ENCODE measurements at regions not wholly inside any gene's neighbourhood (a gene's known extent, or its start where the extent isn't known, plus 50 kb on each side); places are given as distances from the start of the nearest gene placed in this dataset.

GRCh38 chr1:59079434-59080140, 217.3 kb upstream of the FGGY start:
- TF ChIP-seq TAF1 (IDR thresholded peaks at IDR 0.05; ENCODE audit: borderline replicate concordance, insufficient read depth, low read length) = no peak
- TF ChIP-seq POLR2AphosphoS5 (IDR thresholded peaks at IDR 0.05; ENCODE audit: low read depth, low read length) = no peak
- no peak for TF ChIP-seq FOXP2 (optimal IDR thresholded peaks at IDR 0.05; ENCODE audit: borderline replicate concordance, extremely low read depth, extremely low read length, insufficient read depth)
- no peak for TF ChIP-seq SIN3A (IDR thresholded peaks at IDR 0.05; ENCODE audit: borderline replicate concordance, insufficient read depth, low read length)
- TF ChIP-seq REST (IDR thresholded peaks at IDR 0.05; ENCODE audit: insufficient read depth in 1 of 2, low read depth in 2 of 2, low read length in 2 of 2) = no peak

Data from PFSK-1 (cell line).